Hepatocyte (in vitro differentiated cells): ENCODE measurements at regions not wholly inside any gene's neighbourhood (a gene's known extent, or its start where the extent isn't known, plus 50 kb on each side); places are given as distances from the start of the nearest gene placed in this dataset.
"Not testable (repeated sequence)": the region's sequence is repeated elsewhere in the genome, so short reads cannot be mapped to it uniquely, and the experiment has no call there.

Experiments used
- DNase-seq: peaks from one replicate; pipeline ENCODE4 v3.0.0-alpha.2; 2016; ENCODE audit warnings: low spot score
- H2AFZ ChIP-seq: fragments of 200-600 bp; sonication (generic); 2 replicates; pipeline ENCODE4 v1.6.0; 2016; ENCODE audit warnings: antibody characterized with exemption, mild to moderate bottlenecking
- H3K27ac ChIP-seq: fragments of 200-600 bp; sonication (generic); 2 replicates; pipeline ENCODE4 v1.5.1; 2016; ENCODE audit warnings: mild to moderate bottlenecking
- H3K27me3 ChIP-seq: fragments of 200-600 bp; sonication (generic); 2 replicates; pipeline ENCODE4 v1.6.1; 2016
- H3K36me3 ChIP-seq: fragments of 200-600 bp; sonication (generic); replicated peaks from 2 replicates; pipeline ENCODE4 v1.5.1; 2016; ENCODE audit warnings: low read depth; ENCODE audit not compliant: insufficient read depth
- H3K4me1 ChIP-seq: fragments of 200-600 bp; sonication (generic); 2 replicates; pipeline ENCODE4 v1.5.1; 2016; ENCODE audit warnings: mild to moderate bottlenecking, moderate library complexity; ENCODE audit not compliant: insufficient read depth
- H3K4me2 ChIP-seq: fragments of 200-600 bp; sonication (generic); 2 replicates; pipeline ENCODE4 v1.6.0; 2016
- H3K4me3 ChIP-seq: fragments of 200-600 bp; sonication (generic); 2 replicates; pipeline ENCODE4 v1.5.1; 2016; ENCODE audit warnings: mild to moderate bottlenecking
- H3K79me2 ChIP-seq: fragments of 200-600 bp; sonication (generic); 2 replicates; pipeline ENCODE4 v1.6.0; 2017; ENCODE audit warnings: mild to moderate bottlenecking
- H3K9me2 ChIP-seq: fragments of 200-600 bp; sonication (generic); replicated peaks from 2 replicates; pipeline ENCODE4 v1.6.0; 2017; ENCODE audit warnings: mild to moderate bottlenecking; ENCODE audit not compliant: insufficient read depth
- H3K9me3 ChIP-seq: fragments of 200-600 bp; sonication (generic); 2 replicates; pipeline ENCODE4 v1.5.1; 2016; ENCODE audit warnings: low read depth, mild to moderate bottlenecking
- H4K20me1 ChIP-seq: fragments of 200-600 bp; sonication (generic); 2 replicates; pipeline ENCODE4 v1.6.0; 2016; ENCODE audit warnings: mild to moderate bottlenecking; ENCODE audit not compliant: insufficient read depth, poor library complexity, severe bottlenecking
- CTCF ChIP-seq: fragments of 200-600 bp; sonication (generic); IDR thresholded peaks from 2 replicates; pipeline ENCODE4 v1.5.1; 2016; ENCODE audit warnings: antibody characterized with exemption, mild to moderate bottlenecking; ENCODE audit not compliant: poor library complexity
- EZH2 ChIP-seq: fragments of 200-600 bp; sonication (generic); IDR thresholded peaks from 2 replicates; pipeline ENCODE4 v1.6.1; 2016; ENCODE audit warnings: antibody characterized with exemption, mild to moderate bottlenecking, borderline replicate concordance
- EZH2phosphoT487 ChIP-seq: fragments of 200-600 bp; sonication (generic); IDR thresholded peaks from one replicate; pipeline ENCODE4 v1.6.1; 2018; ENCODE audit warnings: antibody characterized with exemption, mild to moderate bottlenecking, low read depth, moderate library complexity; ENCODE audit not compliant: unreplicated experiment, severe bottlenecking
- WGBS: methylation state at CpG from one replicate; pipeline ENCODE4 v1.1.6; 2016; ENCODE audit warnings: low lambda C conversion rate; ENCODE audit errors: missing lambda C conversion rate; 5-methylcytosine and 5-hydroxymethylcytosine counted together

GRCh38 chr13:109981000-109981399 lies 194.6 kb upstream of the IRS2 start:
- TF ChIP-seq EZH2phosphoT487: no peak
- TF ChIP-seq EZH2: no peak
- TF ChIP-seq CTCF: no peak
- 92% methylated on average over 4 of the region's 4 CpGs for WGBS

DNA sequence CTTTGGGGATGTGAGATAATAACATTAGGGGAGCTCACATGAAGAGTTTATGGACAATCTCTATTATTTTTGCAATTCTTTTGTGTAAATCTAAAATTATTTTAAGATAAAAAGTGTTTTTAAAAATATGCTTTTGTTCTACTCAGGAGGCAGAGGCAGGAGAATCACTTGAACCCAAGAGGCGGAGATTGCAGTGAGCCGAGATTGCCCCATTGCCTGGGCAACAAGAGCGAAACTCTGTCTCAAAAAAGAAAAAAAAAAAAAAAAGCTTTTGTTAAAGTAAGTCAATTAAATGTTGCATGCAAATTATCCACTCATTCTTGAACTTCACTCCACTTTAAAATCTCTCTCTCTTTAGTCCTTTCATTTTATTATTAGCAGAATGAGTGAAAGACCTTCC lies 193.3 kb upstream of the IRS2 start:
- H3K79me2 ChIP-seq: not testable (repeated sequence)

More at GRCh38 chr13:109981000-109981399, 194.6 kb upstream of the IRS2 start:
- no peak for DNase-seq
- H3K4me1 ChIP-seq: no peaks in the 10 kb centered on the region
- no peaks in the 10 kb centered on the region for H3K9me2 ChIP-seq
- H3K27me3 ChIP-seq: no peaks in the 10 kb centered on the region
- H3K79me2 ChIP-seq: no peaks in the 10 kb centered on the region
- H3K27ac ChIP-seq: no peak overlapping the region
- no peaks in the 10 kb centered on the region for H3K36me3 ChIP-seq
- H4K20me1 ChIP-seq: no peaks in the 10 kb centered on the region
- no peak overlapping the region for H3K4me2 ChIP-seq
- H3K9me3 ChIP-seq: no peaks in the 10 kb centered on the region
- no peak overlapping the region for H3K4me3 ChIP-seq
- H2AFZ ChIP-seq: no peak overlapping the region

DNA sequence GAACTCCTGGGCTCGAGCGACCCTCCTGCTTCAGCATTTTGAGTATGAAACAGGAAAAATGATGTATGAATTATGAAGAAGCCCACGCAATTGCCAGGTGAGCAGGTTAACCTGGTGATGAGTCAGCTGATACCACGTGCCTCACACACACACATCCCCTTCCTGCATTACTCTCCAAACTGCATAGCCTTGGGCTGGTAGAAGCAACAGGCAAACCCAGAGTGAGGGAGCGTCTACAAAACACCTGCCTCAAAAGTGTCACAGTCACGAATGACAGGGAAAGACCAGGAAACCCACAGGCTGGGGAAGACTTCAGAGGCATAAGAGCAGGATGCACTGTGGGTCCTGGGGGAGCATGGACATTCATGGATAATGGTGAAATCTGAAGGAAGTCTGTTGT lies 192.8 kb upstream of the IRS2 start:
- Histone ChIP-seq H3K79me2 (no peaks in the 10 kb centered on the region), H2AFZ (no peak overlapping the region), H3K9me3 (no peaks in the 10 kb centered on the region), H3K27me3 (no peaks in the 10 kb centered on the region), H3K9me2 (no peaks in the 10 kb centered on the region), H3K27ac (no peak overlapping the region), H3K4me3 (no peak overlapping the region), H3K36me3 (no peaks in the 10 kb centered on the region), H4K20me1 (no peaks in the 10 kb centered on the region), H3K4me2 (no peak overlapping the region), H3K4me1 (no peaks in the 10 kb centered on the region)
- DNase-seq: no peak
- TF ChIP-seq CTCF (no peak), EZH2 (no peak), EZH2phosphoT487 (no peak)
- 71% methylated on average over 6 of the region's 6 CpGs for WGBS

More for the DNA sequence above, 193.3 kb upstream of the IRS2 start:
- 90% methylated on average over 3 of the region's 3 CpGs for WGBS
- not testable (repeated sequence) for H3K9me2 ChIP-seq, H3K4me2 ChIP-seq, H3K9me3 ChIP-seq, DNase-seq, H3K4me1 ChIP-seq, H2AFZ ChIP-seq, H3K27ac ChIP-seq, H3K27me3 ChIP-seq, H3K4me3 ChIP-seq, H4K20me1 ChIP-seq, H3K36me3 ChIP-seq

GRCh38 chr13:109977212-109977968 lies 191.0 kb upstream of the IRS2 start:
- Histone ChIP-seq H4K20me1 (no peaks in the 10 kb centered on the region), H3K4me3 (no peak overlapping the region), H3K36me3 (no peaks in the 10 kb centered on the region), H3K27me3 (no peaks in the 10 kb centered on the region), H3K9me3 (no peaks in the 10 kb centered on the region), H3K4me2 (no peak overlapping the region), H3K27ac (no peak overlapping the region), H3K79me2 (no peaks in the 10 kb centered on the region), H2AFZ (no peak overlapping the region), H3K4me1 (no peaks in the 10 kb centered on the region), H3K9me2 (no peaks in the 10 kb centered on the region)
- WGBS: 85% methylated on average over 11 of the region's 11 CpGs
- TF ChIP-seq EZH2 (no peak), EZH2phosphoT487 (no peak), CTCF (no peak)
- DNase-seq: no peak
